Activated CD4-positive, alpha-beta T cell treated with anti-CD3 and anti-CD28 coated beads, Interleukin-2, amount 10 ng/mL, durations not matched to agents 7 days and 5 days (primary cell): ENCODE measurements at regions not wholly inside any gene's neighbourhood (a gene's known extent, or its start where the extent isn't known, plus 50 kb on each side); places are given as distances from the start of the nearest gene placed in this dataset.

ENCODE experiments used
- CTCF ChIA-PET: fragments of 350-600 bp; sonication (Branson Sonifier 250); formaldehyde crosslinking; loops from one replicate; lab custom pipeline; 2021; ENCODE audit warnings: antibody characterized with exemption; lab: Charles Lee
- POLR2A ChIA-PET: fragments of 350-600 bp; sonication (Branson Sonifier 250); formaldehyde crosslinking; loops from one replicate; lab custom pipeline; 2021; ENCODE audit warnings: antibody characterized with exemption; lab: Charles Lee
- DNase-seq: peaks from one replicate; pipeline ENCODE4 v3.0.0-alpha.2; 2020
- H3K27ac Mint-ChIP-seq: one replicate; pipeline ENCODE4 v1.8.0; 2021; ENCODE audit warnings: mild to moderate bottlenecking, moderate library complexity, mixed read lengths
- H3K27me3 Mint-ChIP-seq: one replicate; pipeline ENCODE4 v1.8.0; 2021; ENCODE audit warnings: mixed read lengths
- H3K36me3 Mint-ChIP-seq: one replicate; pipeline ENCODE4 v1.8.0; 2021; ENCODE audit warnings: low read depth, mixed read lengths
- H3K4me1 Mint-ChIP-seq: one replicate; pipeline ENCODE4 v1.8.0; 2021; ENCODE audit warnings: mixed read lengths
- H3K4me3 Mint-ChIP-seq: one replicate; pipeline ENCODE4 v1.8.0; 2021; ENCODE audit warnings: mild to moderate bottlenecking, moderate library complexity, mixed read lengths
- H3K9me3 Mint-ChIP-seq: one replicate; pipeline ENCODE4 v1.8.0; 2021; ENCODE audit warnings: mixed read lengths

DNA sequence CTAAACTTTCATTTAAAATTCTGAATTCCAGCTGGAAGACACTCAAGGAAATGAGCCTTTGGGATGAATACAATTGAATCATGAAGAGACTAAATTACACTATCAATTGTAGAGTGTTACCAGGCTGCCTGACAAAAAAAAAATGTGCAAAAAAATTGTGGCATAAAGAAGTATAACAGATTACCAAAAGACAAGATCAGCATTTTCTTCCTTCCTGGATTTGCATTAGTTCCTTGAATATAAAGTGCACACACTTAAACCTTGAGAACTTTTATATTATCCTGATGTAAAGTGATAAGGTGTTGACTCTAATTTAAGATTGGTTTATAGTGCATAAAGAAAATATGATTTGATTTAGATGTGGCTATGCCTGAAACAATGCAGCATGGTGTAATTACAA lies 412.7 kb upstream of the KLF6 start:
- H3K9me3 Mint-ChIP-seq, result peaks cover 3% of the 10 kb centered on the region
- ChIA-PET CTCF (no interaction called here), POLR2A (no interaction called here)
- no peaks in the 10 kb centered on the region for H3K4me1 Mint-ChIP-seq
- H3K27me3 Mint-ChIP-seq, result peaks cover 2% of the 10 kb centered on the region
- H3K36me3 Mint-ChIP-seq, result no peaks in the 10 kb centered on the region
- no peak overlapping the region for H3K4me3 Mint-ChIP-seq
- no peak overlapping the region for H3K27ac Mint-ChIP-seq
- DNase-seq, result no peak

DNA sequence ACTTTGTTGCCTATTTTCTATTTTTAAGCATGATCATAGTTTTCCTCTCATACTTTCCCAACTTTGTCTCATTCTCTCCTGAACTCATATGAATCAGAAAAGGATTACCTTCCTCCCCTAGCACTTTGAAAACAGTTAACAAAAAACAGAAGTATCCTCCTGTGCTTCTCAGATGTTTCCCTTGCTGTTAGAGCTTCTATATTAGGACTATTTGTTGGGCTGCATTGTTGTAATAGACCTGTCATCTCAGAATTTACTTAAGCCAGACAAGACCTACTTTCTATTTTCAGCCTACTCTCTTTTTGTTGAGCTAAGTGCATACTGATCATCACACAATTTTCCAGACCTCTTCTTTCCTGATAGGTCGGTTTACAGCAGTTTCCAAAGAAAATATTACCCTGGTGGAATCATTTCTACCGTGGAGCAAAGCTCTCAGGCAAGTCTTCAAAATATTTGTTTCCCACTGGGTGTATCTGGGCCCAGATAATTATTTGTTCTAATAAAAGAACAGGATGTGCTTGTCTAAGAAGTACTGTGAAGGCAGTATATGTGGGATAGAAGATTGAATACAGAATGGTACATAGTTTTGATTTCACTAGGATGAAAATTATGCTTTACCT lies 411.9 kb upstream of the KLF6 start:
- no peaks in the 10 kb centered on the region for H3K36me3 Mint-ChIP-seq
- CTCF ChIA-PET, result no interaction called here
- POLR2A ChIA-PET, result no interaction called here
- no peak for DNase-seq
- no peaks in the 10 kb centered on the region for H3K4me1 Mint-ChIP-seq
- H3K27ac Mint-ChIP-seq, result no peak overlapping the region
- H3K27me3 Mint-ChIP-seq, result peaks cover 2% of the 10 kb centered on the region
- H3K9me3 Mint-ChIP-seq, result peaks cover 3% of the 10 kb centered on the region
- H3K4me3 Mint-ChIP-seq, result no peak overlapping the region

DNA sequence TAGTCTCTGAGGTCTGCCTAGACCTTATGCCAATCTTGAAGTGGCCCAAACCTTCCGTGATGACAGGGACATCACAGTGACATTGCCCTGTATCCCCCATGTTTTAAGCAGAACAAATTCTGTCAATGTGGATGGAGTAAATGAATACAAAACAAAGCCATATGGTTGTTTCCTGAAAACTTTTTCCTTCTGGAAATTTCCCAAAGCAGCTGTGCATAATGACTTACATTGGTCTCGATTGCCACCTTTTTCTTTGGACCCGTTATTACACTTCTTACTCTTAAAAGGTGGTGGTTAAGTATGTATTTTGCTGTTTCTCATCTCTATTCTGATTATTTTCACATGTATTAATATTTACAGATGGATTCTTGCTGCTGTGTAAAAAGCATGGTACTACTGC lies 411.2 kb upstream of the KLF6 start:
- POLR2A ChIA-PET, result no interaction called here

DNA sequence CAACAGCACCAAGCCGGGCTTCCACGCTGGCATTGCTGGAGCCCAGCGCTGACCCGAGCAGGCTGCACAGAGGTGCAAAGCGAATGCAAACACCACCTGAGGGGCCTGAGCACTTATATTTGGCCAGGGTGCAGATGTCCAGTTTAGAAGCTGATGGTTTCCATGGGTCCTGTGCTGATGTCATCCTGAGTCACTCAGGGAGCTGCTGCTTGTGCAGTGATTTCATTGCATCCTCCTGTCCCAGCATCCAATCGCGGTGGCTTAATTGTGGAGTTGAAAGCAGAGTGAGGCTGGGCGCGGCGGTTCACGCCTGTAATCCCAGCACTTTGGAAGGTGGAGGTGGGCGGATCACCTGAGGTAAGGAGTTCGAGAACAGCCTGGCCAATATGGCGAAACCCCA lies 410.2 kb upstream of the KLF6 start:
- CTCF ChIA-PET, result no interaction called here

More for the DNA sequence above, 411.2 kb upstream of the KLF6 start:
- DNase-seq, result no peak
- Mint-ChIP-seq H3K4me3 (no peak overlapping the region), H3K27me3 (no peaks in the 10 kb centered on the region), H3K27ac (no peak overlapping the region), H3K9me3 (peaks cover 3% of the 10 kb centered on the region), H3K4me1 (no peaks in the 10 kb centered on the region), H3K36me3 (no peaks in the 10 kb centered on the region)
- CTCF ChIA-PET, result no interaction called here

DNA sequence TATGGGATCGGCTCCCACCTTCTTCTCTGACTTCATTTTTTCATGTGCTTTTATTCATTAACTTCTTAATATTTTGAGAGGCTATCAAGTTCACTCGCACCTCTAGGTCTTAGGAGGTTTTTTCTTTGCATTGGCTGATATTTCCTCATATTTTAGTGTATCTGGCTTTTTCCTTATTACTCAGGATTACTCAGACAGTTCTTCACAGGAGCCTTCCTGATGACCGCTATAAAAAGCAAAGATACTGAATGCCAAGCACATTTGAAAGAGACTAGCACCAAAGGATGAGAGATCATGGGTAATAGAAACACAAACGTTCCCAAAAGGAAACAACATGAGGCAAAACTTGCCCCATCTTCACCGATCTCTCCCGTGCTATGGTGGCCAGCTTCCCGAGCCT lies 409.2 kb upstream of the KLF6 start:
- CTCF ChIA-PET, result no interaction called here
- H3K27ac Mint-ChIP-seq, result no peak overlapping the region
- H3K9me3 Mint-ChIP-seq, result peaks cover 3% of the 10 kb centered on the region
- POLR2A ChIA-PET, result no interaction called here
- no peaks in the 10 kb centered on the region for H3K36me3 Mint-ChIP-seq
- no peak for DNase-seq
- H3K27me3 Mint-ChIP-seq, result no peaks in the 10 kb centered on the region
- no peaks in the 10 kb centered on the region for H3K4me1 Mint-ChIP-seq
- no peak overlapping the region for H3K4me3 Mint-ChIP-seq

More for the DNA sequence above, 410.2 kb upstream of the KLF6 start:
- no peak overlapping the region for H3K4me3 Mint-ChIP-seq
- H3K36me3 Mint-ChIP-seq, result no peaks in the 10 kb centered on the region
- no peaks in the 10 kb centered on the region for H3K27me3 Mint-ChIP-seq
- H3K4me1 Mint-ChIP-seq, result no peaks in the 10 kb centered on the region
- peaks cover 3% of the 10 kb centered on the region for H3K9me3 Mint-ChIP-seq
- POLR2A ChIA-PET, result interaction anchor here (0.6 kb wide), 1 partner anchor 194 kb away, joined by 3 read pairs; no protein-coding TSS in a partner anchor
- no peak for DNase-seq
- H3K27ac Mint-ChIP-seq, result no peak overlapping the region

DNA sequence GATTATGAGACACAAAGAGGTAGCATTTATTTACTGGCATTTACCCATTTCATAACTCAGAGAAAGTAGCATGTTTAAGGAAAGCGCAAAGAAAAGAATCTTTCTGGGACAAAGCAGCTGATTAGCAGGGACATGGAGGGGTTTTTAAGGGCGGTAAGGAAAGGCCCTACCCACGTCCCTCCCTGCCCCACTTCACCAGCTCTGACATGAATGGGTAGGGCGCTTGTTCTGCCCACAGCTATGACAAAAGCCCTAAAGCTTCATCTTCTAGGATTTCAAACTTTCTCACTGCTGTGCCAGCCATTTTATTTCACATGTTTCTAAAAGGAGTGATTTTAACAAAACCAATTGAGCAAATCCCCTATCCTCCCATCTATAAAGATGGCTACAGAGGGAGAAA lies 406.9 kb upstream of the KLF6 start:
- no peak for DNase-seq
- POLR2A ChIA-PET, result no interaction called here
- Mint-ChIP-seq H3K4me1 (peaks cover 6% of the 10 kb centered on the region), H3K9me3 (peaks cover 3% of the 10 kb centered on the region), H3K4me3 (no peak overlapping the region), H3K36me3 (no peaks in the 10 kb centered on the region), H3K27me3 (no peaks in the 10 kb centered on the region), H3K27ac (no peak overlapping the region)
- CTCF ChIA-PET, result no interaction called here

DNA sequence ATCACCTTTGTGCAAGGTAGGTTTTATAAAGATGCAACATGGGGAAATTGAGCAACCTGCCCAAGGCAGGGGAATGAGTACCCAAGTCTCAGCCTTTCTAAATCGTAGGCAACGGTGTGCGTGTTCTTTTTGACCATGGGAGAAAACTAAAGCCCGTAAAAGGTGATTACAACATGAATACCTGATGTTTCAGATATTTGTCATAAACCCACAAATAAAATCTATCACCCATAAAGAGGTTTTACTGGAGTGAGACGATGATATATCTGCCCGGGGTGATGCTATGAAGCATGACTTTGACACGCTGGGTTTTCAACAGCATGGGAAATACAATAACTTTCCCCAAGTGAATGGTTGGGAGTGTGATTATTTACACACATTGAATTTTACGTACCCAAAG lies 406.3 kb upstream of the KLF6 start:
- Mint-ChIP-seq H3K9me3 (peaks cover 3% of the 10 kb centered on the region), H3K27ac (no peak overlapping the region), H3K27me3 (no peaks in the 10 kb centered on the region), H3K36me3 (no peaks in the 10 kb centered on the region), H3K4me3 (no peak overlapping the region), H3K4me1 (peaks cover 12% of the 10 kb centered on the region)
- CTCF ChIA-PET, result interaction anchor here (0.6 kb wide), 1 partner anchor 383 kb away, joined by 3 read pairs; no protein-coding TSS in a partner anchor
- no peak for DNase-seq
- POLR2A ChIA-PET, result no interaction called here

DNA sequence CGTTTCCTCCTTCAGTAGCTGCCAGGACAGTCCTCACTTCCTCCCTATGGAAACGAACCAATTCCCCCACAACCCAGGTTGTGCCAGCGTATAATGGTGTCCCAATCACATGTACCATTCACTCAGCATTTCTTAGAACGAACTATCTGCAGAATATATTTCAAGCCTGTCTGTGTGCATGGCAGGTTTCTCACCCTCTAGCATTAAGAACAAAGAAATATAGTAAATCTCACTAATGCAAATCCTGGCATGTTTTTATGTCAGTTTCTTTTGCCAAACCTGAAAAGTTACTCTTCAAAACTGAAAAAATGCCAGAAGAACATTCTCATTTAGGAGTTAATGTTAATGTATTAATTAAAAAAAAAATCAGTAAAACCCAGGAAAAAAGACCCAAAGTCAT lies 405.9 kb upstream of the KLF6 start:
- peaks cover 12% of the 10 kb centered on the region for H3K4me1 Mint-ChIP-seq
- POLR2A ChIA-PET, result no interaction called here
- no peaks in the 10 kb centered on the region for H3K36me3 Mint-ChIP-seq
- no peak for DNase-seq
- no peak overlapping the region for H3K27ac Mint-ChIP-seq
- H3K4me3 Mint-ChIP-seq, result no peak overlapping the region
- peaks cover 3% of the 10 kb centered on the region for H3K9me3 Mint-ChIP-seq
- CTCF ChIA-PET, result interaction anchor here (0.6 kb wide), 1 partner anchor 382 kb away, joined by 3 read pairs; no protein-coding TSS in a partner anchor
- no peaks in the 10 kb centered on the region for H3K27me3 Mint-ChIP-seq

DNA sequence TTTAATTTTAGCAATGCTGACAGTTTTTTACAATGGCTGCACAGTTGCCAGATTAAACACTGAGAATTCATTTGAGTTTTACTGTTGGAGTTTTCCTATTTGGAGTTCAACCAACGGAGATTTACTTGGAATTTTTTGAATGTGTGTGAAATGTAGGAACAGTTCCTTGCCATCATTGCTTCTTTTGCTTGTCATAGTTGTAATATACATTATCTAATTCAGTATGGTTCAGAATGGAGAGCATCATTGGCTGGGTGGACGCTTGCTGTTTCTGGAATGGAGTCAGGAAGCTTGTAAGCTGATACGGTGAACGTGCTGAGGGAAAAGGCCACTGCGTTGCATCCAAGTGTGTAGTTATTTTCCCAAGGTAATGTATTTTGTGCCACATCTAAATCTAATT lies 404.3 kb upstream of the KLF6 start:
- H3K4me3 Mint-ChIP-seq, result no peak overlapping the region
- no peaks in the 10 kb centered on the region for H3K27me3 Mint-ChIP-seq

DNA sequence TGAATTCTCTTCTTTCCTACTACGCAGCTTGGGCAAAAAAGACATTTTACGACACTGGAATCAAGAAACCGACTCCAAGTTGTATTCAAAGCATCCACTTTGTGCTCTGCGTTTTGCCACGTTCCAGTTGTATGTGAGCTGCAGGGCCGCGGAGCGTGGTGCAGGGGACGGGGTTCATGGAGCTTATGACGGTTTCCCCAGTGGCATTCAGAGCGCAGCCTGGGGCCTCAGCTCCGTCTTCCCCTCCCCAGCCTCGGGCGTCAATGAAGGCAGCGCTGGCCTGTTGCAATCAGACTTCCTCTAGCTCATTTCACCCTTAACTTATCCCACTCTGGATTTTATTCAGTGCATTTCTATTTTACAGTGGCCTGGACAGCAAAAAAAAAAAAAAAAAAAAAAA lies 403.4 kb upstream of the KLF6 start:
- Mint-ChIP-seq H3K36me3 (no peaks in the 10 kb centered on the region), H3K27me3 (no peaks in the 10 kb centered on the region), H3K4me1 (peaks cover 12% of the 10 kb centered on the region), H3K9me3 (peaks cover 2% of the 10 kb centered on the region), H3K27ac (no peak overlapping the region), H3K4me3 (no peak overlapping the region)
- no peak for DNase-seq
- CTCF ChIA-PET, result no interaction called here
- POLR2A ChIA-PET, result no interaction called here

More for the DNA sequence above, 404.3 kb upstream of the KLF6 start:
- CTCF ChIA-PET, result no interaction called here
- Mint-ChIP-seq H3K36me3 (no peaks in the 10 kb centered on the region), H3K27ac (no peak overlapping the region), H3K9me3 (peaks cover 3% of the 10 kb centered on the region), H3K4me1 (peaks cover 12% of the 10 kb centered on the region)
- no peak for DNase-seq
- POLR2A ChIA-PET, result no interaction called here

DNA sequence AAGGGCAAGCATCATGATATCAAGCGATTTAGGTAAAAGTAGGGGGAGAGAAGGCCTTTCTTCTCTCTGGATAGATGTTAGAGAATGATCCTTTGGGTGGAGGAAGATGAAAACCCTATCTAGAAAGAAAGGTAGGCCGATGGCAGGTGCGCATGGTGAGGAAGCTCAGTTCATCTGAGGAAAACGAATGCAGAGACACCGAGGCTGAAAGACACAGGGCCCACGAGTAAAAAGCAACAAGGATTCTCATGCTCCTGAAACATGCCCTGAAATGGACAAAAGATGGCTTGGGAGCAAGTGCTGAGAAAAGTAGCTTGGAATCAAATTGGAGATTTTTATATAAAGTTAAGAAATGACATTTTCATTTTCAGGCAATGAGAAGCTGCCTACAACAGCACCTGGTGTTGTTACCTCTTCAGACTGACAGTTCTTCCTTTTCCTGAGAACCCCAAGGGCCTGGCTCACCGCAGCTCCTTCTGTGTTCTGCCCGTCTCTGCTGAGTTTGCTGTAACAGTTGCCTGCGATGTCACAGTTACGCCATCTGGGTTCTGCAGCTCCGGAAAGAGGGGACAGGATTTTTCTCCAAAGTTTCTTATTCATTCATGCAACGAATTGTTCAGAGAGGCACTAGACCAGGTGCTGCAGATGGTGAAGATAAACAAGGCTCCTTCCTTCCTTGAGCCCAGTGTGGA lies 402.0 kb upstream of the KLF6 start:
- H3K4me1 Mint-ChIP-seq, result peaks cover 14% of the 10 kb centered on the region
- ChIA-PET CTCF (interaction anchor here (0.6 to 1.1 kb wide), 2 partner anchors 26 to 252 kb away, joined by 3 read pairs; no protein-coding TSS in a partner anchor), POLR2A (no interaction called here)
- no peak overlapping the region for H3K4me3 Mint-ChIP-seq
- no peak for DNase-seq
- H3K36me3 Mint-ChIP-seq, result no peaks in the 10 kb centered on the region
- H3K9me3 Mint-ChIP-seq, result peaks cover 3% of the 10 kb centered on the region
- H3K27ac Mint-ChIP-seq, result no peak overlapping the region
- no peaks in the 10 kb centered on the region for H3K27me3 Mint-ChIP-seq

DNA sequence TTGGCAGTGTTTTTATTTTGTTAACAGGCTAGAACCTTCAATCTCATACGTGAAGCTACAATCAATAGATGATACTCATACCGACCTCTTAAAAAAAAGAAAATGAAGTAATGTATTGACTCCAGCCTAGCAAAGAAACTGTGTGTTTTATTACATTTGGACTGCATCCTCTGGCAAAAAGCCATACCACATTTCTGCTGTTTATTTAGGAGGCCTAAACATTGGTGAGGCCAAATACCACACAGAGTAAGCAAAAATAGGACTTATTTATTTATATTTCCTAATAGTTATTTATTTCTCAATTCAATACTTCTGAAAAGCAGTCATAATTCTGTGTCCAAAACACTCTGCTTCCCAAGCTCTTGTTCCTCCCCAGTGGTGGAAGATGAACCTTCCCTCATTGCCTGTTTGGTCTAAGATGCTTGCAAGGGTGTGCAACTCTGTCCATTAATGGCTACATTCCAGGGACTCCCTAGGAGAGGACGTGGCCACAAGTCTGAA lies 398.8 kb upstream of the KLF6 start:
- Mint-ChIP-seq H3K4me3 (no peak overlapping the region), H3K9me3 (peaks cover 9% of the 10 kb centered on the region), H3K36me3 (peaks cover 2% of the 10 kb centered on the region), H3K27me3 (no peaks in the 10 kb centered on the region), H3K4me1 (peaks cover 26% of the 10 kb centered on the region), H3K27ac (no peak overlapping the region)
- CTCF ChIA-PET, result no interaction called here
- POLR2A ChIA-PET, result no interaction called here
- no peak for DNase-seq

DNA sequence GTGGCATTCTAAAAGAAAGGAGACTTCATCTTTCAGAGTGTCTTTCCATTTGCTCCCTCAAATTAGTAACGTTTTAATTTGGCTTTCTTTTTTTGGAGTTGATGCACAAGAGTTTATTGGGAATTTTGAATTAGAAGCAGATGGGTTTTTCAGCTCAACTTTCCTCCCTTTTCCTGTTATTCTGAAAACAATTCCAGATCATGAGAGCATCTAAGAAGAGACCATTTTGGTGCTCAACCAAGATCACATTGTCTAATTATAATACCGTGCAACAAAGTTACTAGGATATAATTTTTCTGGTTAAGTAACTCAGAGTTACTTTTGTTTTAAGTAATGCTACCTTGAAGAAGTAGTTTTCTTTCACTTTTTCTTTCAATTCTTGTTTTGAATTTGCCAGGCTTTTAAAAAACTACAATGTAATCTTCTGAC lies 396.6 kb upstream of the KLF6 start:
- Mint-ChIP-seq H3K27me3 (no peaks in the 10 kb centered on the region), H3K27ac (peak overlapping the region; percentile 81), H3K4me1 (peaks cover 16% of the 10 kb centered on the region), H3K4me3 (peak overlapping the region; percentile 11), H3K36me3 (peaks cover 2% of the 10 kb centered on the region), H3K9me3 (peaks cover 9% of the 10 kb centered on the region)
- no peak for DNase-seq
- CTCF ChIA-PET, result no interaction called here
- POLR2A ChIA-PET, result no interaction called here
